ENCODE measurements at regions not wholly inside any gene's neighbourhood (a gene's known extent, or its start where the extent isn't known, plus 50 kb on each side); places are given as distances from the start of the nearest gene placed in this dataset.

DNA sequence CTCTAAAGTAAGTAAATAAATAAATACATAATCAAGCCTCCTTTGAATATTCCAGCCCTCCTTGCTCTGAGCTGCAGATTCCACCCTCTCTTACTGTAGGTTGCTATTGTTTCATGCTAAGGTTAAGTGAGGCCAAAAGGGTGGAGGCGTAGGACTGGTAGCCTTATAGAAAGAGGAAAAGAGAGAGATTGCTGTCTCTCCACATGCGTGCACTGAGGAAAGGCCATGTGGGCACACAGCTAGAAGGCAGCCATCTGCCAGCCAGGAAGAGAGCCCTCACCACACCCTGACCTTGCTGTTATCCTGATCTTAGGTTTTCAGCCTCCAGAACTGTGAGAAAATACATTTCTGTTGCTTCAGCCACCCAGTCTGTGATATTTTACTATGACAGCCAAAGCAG, 52.0 kb upstream of the GPCPD1 start:
- no TSS peak for BruUV-seq (replicated peaks)
- intact Hi-C loops (cut with micrococcal nuclease; ENCODE audit: unreplicated experiment), result no loop called here
- H3K9me3 ChIP-seq (replicated peaks; ENCODE audit: control insufficient read depth, insufficient read depth, low read length), result no peaks in the 10 kb centered on the region; the same call in 2 of the 3 replicates
- ChIA-PET CTCF (interaction anchor here (0.6 to 1.4 kb wide), 4 partner anchors 9 to 96 kb away, joined by 3 to 4 read pairs (median 4); no protein-coding TSS in a partner anchor), RAD21 (ENCODE audit: unreplicated experiment) (interaction anchor here (1.0 to 1.2 kb wide), 3 partner anchors 8 to 112 kb away, joined by 3 to 4 read pairs (median 3); no protein-coding TSS in a partner anchor), POLR2A (no interaction called here), SMC1A (ENCODE audit: uncharacterized antibody, unreplicated experiment) (interaction anchor here (1.0 to 3.6 kb wide), 4 partner anchors 9 to 35 kb away, joined by 3 to 14 read pairs (median 3); no protein-coding TSS in a partner anchor)
- H3K79me2 ChIP-seq (ENCODE audit: control insufficient read depth, insufficient read depth, low read length), result no peaks in the 10 kb centered on the region
- in situ Hi-C loops (cut with MboI), result no loop called here
- no peaks in the 10 kb centered on the region for H4K20me1 ChIP-seq (ENCODE audit: control insufficient read depth, insufficient read depth)
- H3K27ac ChIP-seq (ENCODE audit: control insufficient read depth, insufficient read depth), result no peak overlapping the region
- no peaks in the 10 kb centered on the region for H3K27me3 ChIP-seq (replicated peaks in 1 of 2; ENCODE audit: control insufficient read depth in 2 of 2, insufficient read depth in 2 of 2, low read length in 1 of 2)
- no peak overlapping the region for H3K9ac ChIP-seq (ENCODE audit: control insufficient read depth, insufficient read depth, low read length)
- ATAC-seq (no peak; the same call in 2 of the 3 replicates), DNase-seq (ENCODE audit: low read depth, low spot score) (no peak), FAIRE-seq (no peak)
- 78% methylated on average over 2 of the region's 2 CpGs for WGBS (ENCODE audit: insufficient coverage, insufficient replicate concordance, low lambda C conversion rate, missing lambda C conversion rate)
- H3K4me2 ChIP-seq (ENCODE audit: control insufficient read depth, insufficient read depth), result no peak overlapping the region
- H3K4me3 ChIP-seq, result no peak overlapping the region
- peaks cover 13% of the 10 kb centered on the region for H3K4me1 ChIP-seq (ENCODE audit: control insufficient read depth, insufficient read depth, low read length)
- H3K36me3 ChIP-seq (ENCODE audit: control insufficient read depth in 2 of 2, insufficient read depth in 2 of 2, low read length in 1 of 2), result no peaks in the 10 kb centered on the region
- no peak overlapping the region for H2AFZ ChIP-seq (ENCODE audit: control insufficient read depth, low read depth, low read length)
- no peak for TF ChIP-seq MTA2 (IDR thresholded peaks at IDR 0.05; ENCODE audit: low read depth)
- no peak for TF ChIP-seq RBBP5 (conservative IDR thresholded peaks at IDR 0.05)
- TF ChIP-seq BHLHE40 (IDR thresholded peaks at IDR 0.05; ENCODE audit: borderline replicate concordance in 1 of 2, low read depth in 2 of 2, low read length in 1 of 2), result no peak
- TF ChIP-seq, protein P1, sequence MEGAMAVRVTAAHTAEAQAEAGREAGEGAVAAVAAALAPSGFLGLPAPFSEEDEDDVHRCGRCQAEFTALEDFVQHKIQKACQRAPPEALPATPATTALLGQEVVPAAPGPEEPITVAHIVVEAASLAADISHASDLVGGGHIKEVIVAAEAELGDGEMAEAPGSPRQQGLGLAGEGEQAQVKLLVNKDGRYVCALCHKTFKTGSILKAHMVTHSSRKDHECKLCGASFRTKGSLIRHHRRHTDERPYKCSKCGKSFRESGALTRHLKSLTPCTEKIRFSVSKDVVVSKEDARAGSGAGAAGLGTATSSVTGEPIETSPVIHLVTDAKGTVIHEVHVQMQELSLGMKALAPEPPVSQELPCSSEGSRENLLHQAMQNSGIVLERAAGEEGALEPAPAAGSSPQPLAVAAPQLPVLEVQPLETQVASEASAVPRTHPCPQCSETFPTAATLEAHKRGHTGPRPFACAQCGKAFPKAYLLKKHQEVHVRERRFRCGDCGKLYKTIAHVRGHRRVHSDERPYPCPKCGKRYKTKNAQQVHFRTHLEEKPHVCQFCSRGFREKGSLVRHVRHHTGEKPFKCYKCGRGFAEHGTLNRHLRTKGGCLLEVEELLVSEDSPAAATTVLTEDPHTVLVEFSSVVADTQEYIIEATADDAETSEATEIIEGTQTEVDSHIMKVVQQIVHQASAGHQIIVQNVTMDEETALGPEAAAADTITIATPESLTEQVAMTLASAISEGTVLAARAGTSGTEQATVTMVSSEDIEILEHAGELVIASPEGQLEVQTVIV (IDR thresholded peaks at IDR 0.05; ENCODE audit: borderline replicate concordance, partially characterized antibody), result no peak
- TF ChIP-seq, protein P2, sequence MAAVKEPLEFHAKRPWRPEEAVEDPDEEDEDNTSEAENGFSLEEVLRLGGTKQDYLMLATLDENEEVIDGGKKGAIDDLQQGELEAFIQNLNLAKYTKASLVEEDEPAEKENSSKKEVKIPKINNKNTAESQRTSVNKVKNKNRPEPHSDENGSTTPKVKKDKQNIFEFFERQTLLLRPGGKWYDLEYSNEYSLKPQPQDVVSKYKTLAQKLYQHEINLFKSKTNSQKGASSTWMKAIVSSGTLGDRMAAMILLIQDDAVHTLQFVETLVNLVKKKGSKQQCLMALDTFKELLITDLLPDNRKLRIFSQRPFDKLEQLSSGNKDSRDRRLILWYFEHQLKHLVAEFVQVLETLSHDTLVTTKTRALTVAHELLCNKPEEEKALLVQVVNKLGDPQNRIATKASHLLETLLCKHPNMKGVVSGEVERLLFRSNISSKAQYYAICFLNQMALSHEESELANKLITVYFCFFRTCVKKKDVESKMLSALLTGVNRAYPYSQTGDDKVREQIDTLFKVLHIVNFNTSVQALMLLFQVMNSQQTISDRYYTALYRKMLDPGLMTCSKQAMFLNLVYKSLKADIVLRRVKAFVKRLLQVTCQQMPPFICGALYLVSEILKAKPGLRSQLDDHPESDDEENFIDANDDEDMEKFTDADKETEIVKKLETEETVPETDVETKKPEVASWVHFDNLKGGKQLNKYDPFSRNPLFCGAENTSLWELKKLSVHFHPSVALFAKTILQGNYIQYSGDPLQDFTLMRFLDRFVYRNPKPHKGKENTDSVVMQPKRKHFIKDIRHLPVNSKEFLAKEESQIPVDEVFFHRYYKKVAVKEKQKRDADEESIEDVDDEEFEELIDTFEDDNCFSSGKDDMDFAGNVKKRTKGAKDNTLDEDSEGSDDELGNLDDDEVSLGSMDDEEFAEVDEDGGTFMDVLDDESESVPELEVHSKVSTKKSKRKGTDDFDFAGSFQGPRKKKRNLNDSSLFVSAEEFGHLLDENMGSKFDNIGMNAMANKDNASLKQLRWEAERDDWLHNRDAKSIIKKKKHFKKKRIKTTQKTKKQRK (IDR thresholded peaks at IDR 0.05; ENCODE audit: low read depth, low read length), result no peak
- TF ChIP-seq POLR2AphosphoS5 (IDR thresholded peaks at IDR 0.05; ENCODE audit: low read length), result no peak
- TF ChIP-seq SMC3 (IDR thresholded peaks at IDR 0.05; ENCODE audit: borderline replicate concordance, low read length), result no peak
- no peak for TF ChIP-seq KAT2A (conservative IDR thresholded peaks at IDR 0.05; ENCODE audit: control insufficient read depth, low read depth, low read length)
- TF ChIP-seq, protein P3, sequence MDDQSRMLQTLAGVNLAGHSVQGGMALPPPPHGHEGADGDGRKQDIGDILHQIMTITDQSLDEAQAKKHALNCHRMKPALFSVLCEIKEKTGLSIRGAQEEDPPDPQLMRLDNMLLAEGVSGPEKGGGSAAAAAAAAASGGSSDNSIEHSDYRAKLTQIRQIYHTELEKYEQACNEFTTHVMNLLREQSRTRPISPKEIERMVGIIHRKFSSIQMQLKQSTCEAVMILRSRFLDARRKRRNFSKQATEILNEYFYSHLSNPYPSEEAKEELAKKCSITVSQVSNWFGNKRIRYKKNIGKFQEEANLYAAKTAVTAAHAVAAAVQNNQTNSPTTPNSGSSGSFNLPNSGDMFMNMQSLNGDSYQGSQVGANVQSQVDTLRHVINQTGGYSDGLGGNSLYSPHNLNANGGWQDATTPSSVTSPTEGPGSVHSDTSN (IDR thresholded peaks at IDR 0.05; ENCODE audit: insufficient replicate concordance, low read depth, low read length), result no peak
- TF ChIP-seq RB1 (IDR thresholded peaks at IDR 0.05; ENCODE audit: borderline replicate concordance), result no peak
- TF ChIP-seq ZNF207 (IDR thresholded peaks at IDR 0.05; ENCODE audit: borderline replicate concordance), result no peak
- TF ChIP-seq, protein P4, sequence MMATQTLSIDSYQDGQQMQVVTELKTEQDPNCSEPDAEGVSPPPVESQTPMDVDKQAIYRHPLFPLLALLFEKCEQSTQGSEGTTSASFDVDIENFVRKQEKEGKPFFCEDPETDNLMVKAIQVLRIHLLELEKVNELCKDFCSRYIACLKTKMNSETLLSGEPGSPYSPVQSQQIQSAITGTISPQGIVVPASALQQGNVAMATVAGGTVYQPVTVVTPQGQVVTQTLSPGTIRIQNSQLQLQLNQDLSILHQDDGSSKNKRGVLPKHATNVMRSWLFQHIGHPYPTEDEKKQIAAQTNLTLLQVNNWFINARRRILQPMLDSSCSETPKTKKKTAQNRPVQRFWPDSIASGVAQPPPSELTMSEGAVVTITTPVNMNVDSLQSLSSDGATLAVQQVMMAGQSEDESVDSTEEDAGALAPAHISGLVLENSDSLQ (IDR thresholded peaks at IDR 0.05), result no peak
- TF ChIP-seq BCL11A (IDR thresholded peaks at IDR 0.05; ENCODE audit: low read depth, low read length), result no peak

Measured in GM12878 (cell line).